Vagina (tissue), 2 donors: ENCODE measurements at regions not wholly inside any gene's neighbourhood (a gene's known extent, or its start where the extent isn't known, plus 50 kb on each side); places are given as distances from the start of the nearest gene placed in this dataset.

Source experiments
- DNase-seq, 2 donors: peaks; one replicate each; pipeline ENCODE4 v3.0.0-alpha.2; 2017; ENCODE audit errors: extremely low spot score in 2 of 2
- H3K27ac ChIP-seq: fragments of 200-600 bp; sonication (generic); one replicate; pipeline ENCODE4 v1.5.1; 2019
- H3K27me3 ChIP-seq: fragments of 200-600 bp; sonication (generic); one replicate; pipeline ENCODE4 v1.5.1; 2019
- H3K36me3 ChIP-seq, 2 donors: fragments of 200-600 bp; sonication (generic); one replicate each; pipeline ENCODE4 v1.5.1; 2017 to 2019
- H3K4me1 ChIP-seq: fragments of 200-600 bp; sonication (generic); one replicate; pipeline ENCODE4 v1.5.1; 2019
- H3K4me3 ChIP-seq, 2 donors: fragments of 200-600 bp; sonication (generic); 1 replicate in 1 of 2; 2 replicates in 1 of 2; pipeline ENCODE4 v1.5.1; 2016 to 2019
- H3K9me3 ChIP-seq: fragments of 200-600 bp; sonication (generic); one replicate; pipeline ENCODE4 v1.5.1; 2019
- POLR2A ChIP-seq, 2 donors: fragments of 450-650 bp; IDR thresholded peaks; one replicate each; pipeline ENCODE4 v1.6.1; 2017; ENCODE audit warnings: antibody characterized with exemption in 2 of 2, mild to moderate bottlenecking in 2 of 2, moderate library complexity in 2 of 2
- POLR2AphosphoS5 ChIP-seq, 2 donors: sonication (generic); formaldehyde crosslinking; IDR thresholded peaks; one replicate each; pipeline ENCODE4 v1.9.0; 2017; ENCODE audit warnings: antibody characterized with exemption in 2 of 2, mild to moderate bottlenecking in 2 of 2, low read depth in 1 of 2; ENCODE audit not compliant: insufficient read depth in 1 of 2
- intact Hi-C: fragments of 100-400 bp; cut with DNase I; formaldehyde crosslinking; loops from one replicate; pipeline ENCODE4 v1.15.1; 2023
- TF ChIP-seq, protein P1 (sequence below), 3 experiments: fragments of 450-650 bp in 2 of 3; fragments of 200-600 bp in 1 of 3; sonication (generic) in 1 of 3; IDR thresholded peaks; one replicate each; pipeline ENCODE4 v1.5.1; 2017 to 2019; ENCODE audit warnings: antibody characterized with exemption in 3 of 3, mild to moderate bottlenecking in 2 of 3, moderate library complexity in 2 of 3

DNA sequence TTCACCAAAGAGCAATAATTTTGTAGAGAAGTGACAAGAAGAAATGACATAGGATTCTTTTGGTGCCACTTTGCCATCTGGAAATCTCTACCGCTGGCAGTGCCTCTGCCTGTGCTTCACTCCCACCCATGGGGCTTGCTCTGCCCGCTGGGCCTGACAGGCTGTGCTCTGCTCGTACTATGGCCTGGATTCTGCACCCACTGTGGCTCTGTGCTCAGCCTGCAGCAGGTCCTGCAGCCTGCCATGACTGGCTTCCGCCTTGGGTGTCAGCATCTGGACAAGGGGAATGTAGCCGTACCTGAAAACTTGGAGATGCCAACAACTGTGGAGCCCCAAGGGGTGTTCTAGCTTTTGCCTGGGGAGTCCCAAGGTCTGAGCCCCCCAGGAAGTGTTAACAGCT is 792.3 kb downstream of the CDH8 start:
- Histone ChIP-seq H3K4me1 (no peaks in the 10 kb centered on the region), H3K36me3 (no peaks in the 10 kb centered on the region), H3K9me3 (no peaks in the 10 kb centered on the region), H3K4me3 (no peak overlapping the region), H3K27ac (no peak overlapping the region), H3K27me3 (no peaks in the 10 kb centered on the region)
- DNase-seq = no peak
- TF ChIP-seq, protein P1, sequence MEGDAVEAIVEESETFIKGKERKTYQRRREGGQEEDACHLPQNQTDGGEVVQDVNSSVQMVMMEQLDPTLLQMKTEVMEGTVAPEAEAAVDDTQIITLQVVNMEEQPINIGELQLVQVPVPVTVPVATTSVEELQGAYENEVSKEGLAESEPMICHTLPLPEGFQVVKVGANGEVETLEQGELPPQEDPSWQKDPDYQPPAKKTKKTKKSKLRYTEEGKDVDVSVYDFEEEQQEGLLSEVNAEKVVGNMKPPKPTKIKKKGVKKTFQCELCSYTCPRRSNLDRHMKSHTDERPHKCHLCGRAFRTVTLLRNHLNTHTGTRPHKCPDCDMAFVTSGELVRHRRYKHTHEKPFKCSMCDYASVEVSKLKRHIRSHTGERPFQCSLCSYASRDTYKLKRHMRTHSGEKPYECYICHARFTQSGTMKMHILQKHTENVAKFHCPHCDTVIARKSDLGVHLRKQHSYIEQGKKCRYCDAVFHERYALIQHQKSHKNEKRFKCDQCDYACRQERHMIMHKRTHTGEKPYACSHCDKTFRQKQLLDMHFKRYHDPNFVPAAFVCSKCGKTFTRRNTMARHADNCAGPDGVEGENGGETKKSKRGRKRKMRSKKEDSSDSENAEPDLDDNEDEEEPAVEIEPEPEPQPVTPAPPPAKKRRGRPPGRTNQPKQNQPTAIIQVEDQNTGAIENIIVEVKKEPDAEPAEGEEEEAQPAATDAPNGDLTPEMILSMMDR (IDR thresholded peaks at IDR 0.05) = no peak
- TF ChIP-seq POLR2A (IDR thresholded peaks at IDR 0.05) (no peak), POLR2AphosphoS5 (IDR thresholded peaks at IDR 0.05; ENCODE audit: insufficient read depth in 1 of 2, low read depth in 1 of 2) (no peak)
- intact Hi-C loops = no loop called here

DNA sequence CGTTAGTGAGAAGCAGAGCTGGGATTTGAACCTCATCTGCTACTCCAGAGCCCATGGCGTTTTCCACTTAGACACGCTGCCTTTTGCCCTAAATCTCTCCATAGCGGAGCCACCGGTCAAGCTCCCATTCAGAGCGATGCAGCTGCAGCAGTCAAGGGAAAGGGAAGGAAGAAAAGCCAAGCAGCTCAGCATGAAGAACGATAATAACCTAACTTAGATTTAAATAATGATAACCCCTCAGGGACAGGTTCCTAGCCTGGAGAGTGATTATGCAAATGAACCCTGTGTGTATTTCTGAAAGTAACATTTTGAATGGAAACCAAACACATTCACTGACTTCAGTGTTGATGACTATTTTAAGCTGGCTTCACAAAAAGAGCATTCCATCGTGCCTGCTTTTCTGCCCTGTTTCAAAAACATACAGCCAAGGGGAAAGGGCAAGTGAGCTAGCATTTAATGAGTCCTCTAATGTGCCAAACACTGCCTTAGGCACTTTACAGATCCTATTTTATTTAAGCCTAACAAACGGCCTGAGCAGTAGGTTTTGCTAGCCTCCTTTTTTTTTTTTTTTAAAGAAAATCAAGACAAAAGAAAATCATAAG is 798.3 kb downstream of the CDH8 start:
- H3K27me3 ChIP-seq = no peaks in the 10 kb centered on the region
- H3K36me3 ChIP-seq = no peaks in the 10 kb centered on the region
- no peak for DNase-seq
- TF ChIP-seq, protein P1 (IDR thresholded peaks at IDR 0.05) = no peak
- TF ChIP-seq POLR2A (IDR thresholded peaks at IDR 0.05) = no peak
- TF ChIP-seq POLR2AphosphoS5 (IDR thresholded peaks at IDR 0.05; ENCODE audit: insufficient read depth in 1 of 2, low read depth in 1 of 2) = no peak
- no peak overlapping the region for H3K4me3 ChIP-seq
- intact Hi-C loops = no loop called here
- no peak overlapping the region for H3K27ac ChIP-seq
- H3K9me3 ChIP-seq = no peaks in the 10 kb centered on the region
- no peaks in the 10 kb centered on the region for H3K4me1 ChIP-seq

DNA sequence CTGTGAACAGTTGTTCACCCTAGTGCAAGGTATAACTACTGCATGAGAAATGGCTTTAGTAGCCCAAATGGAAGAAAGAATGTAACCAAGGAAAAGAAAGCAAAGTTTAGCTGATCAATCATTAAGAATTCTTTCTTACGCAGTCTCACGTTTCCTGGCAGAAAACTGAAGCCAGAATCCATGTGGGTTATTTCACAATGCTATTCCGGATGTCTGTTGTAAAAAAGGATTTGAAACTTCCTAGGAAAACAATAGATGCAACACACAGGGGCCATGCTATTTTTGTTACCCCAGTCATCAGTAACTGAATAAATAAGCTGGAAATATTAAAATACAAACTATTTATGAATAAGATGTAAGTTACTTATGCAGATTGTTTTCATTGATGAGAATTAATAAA is 802.5 kb downstream of the CDH8 start:
- Histone ChIP-seq H3K9me3 (no peaks in the 10 kb centered on the region), H3K4me3 (no peak overlapping the region), H3K4me1 (no peaks in the 10 kb centered on the region), H3K27ac (no peak overlapping the region), H3K27me3 (no peaks in the 10 kb centered on the region), H3K36me3 (no peaks in the 10 kb centered on the region)
- TF ChIP-seq POLR2AphosphoS5 (IDR thresholded peaks at IDR 0.05; ENCODE audit: insufficient read depth in 1 of 2, low read depth in 1 of 2) (no peak), POLR2A (IDR thresholded peaks at IDR 0.05) (no peak)
- TF ChIP-seq, protein P1 (IDR thresholded peaks at IDR 0.05) = no peak
- no peak for DNase-seq
- intact Hi-C loops = no loop called here

DNA sequence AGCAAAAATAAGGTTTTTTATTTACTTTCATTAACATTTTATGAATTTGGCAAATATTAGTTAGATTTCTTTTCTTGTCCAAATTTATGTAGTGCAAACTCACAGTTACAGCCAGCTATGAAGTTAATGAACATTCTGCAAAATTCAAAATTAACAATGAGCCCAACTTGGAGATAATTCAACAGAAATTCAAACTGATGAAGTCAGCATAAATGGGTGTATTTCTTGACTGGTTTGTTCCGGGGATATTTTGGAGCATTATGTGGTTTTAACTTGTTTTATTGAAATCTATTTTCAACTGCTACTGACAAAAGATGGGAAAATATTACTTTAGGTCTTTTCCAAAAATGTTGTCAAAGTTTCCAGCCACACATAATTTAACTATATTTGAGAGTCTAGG is 807.9 kb downstream of the CDH8 start:
- H3K9me3 ChIP-seq = no peaks in the 10 kb centered on the region
- H3K27ac ChIP-seq = no peak overlapping the region
- intact Hi-C loops = no loop called here
- DNase-seq = no peak
- TF ChIP-seq, protein P1 (IDR thresholded peaks at IDR 0.05) = no peak
- no peak for TF ChIP-seq POLR2A (IDR thresholded peaks at IDR 0.05)
- no peak for TF ChIP-seq POLR2AphosphoS5 (IDR thresholded peaks at IDR 0.05; ENCODE audit: insufficient read depth in 1 of 2, low read depth in 1 of 2)
- H3K27me3 ChIP-seq = no peaks in the 10 kb centered on the region
- no peaks in the 10 kb centered on the region for H3K4me1 ChIP-seq
- no peak overlapping the region for H3K4me3 ChIP-seq
- H3K36me3 ChIP-seq = no peaks in the 10 kb centered on the region

DNA sequence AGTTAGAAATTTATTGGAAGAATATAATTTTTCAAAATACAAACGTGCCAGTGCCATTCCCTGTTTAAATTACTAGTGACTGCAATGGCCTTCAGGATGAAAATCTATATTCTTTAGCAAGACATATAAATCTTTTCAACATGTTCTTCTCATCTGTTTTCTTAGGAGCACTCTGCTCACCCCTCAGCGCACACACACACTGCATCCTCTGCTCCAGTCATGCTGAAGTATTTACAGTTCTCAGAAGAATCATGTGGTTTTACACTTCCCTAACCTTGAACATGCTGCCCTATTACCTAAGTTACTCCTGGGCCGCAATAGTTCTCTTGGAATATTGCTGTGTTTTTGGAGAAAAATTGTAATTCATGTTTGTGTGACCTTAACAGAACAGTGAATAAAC is 820.6 kb downstream of the CDH8 start:
- intact Hi-C loops = no loop called here
- H3K4me3 ChIP-seq = no peak overlapping the region
- H3K9me3 ChIP-seq = no peaks in the 10 kb centered on the region
- no peaks in the 10 kb centered on the region for H3K27me3 ChIP-seq
- H3K27ac ChIP-seq = no peak overlapping the region
- TF ChIP-seq POLR2A (IDR thresholded peaks at IDR 0.05) (no peak), POLR2AphosphoS5 (IDR thresholded peaks at IDR 0.05; ENCODE audit: insufficient read depth in 1 of 2, low read depth in 1 of 2) (no peak)
- TF ChIP-seq, protein P1 (IDR thresholded peaks at IDR 0.05) = no peak
- no peak for DNase-seq
- no peaks in the 10 kb centered on the region for H3K36me3 ChIP-seq
- H3K4me1 ChIP-seq = no peaks in the 10 kb centered on the region
